DOHH2 (cell line): ENCODE measurements at regions not wholly inside any gene's neighbourhood (a gene's known extent, or its start where the extent isn't known, plus 50 kb on each side); places are given as distances from the start of the nearest gene placed in this dataset.

Experiments
- CTCF ChIP-seq: fragments of 200-600 bp; sonication (generic); IDR thresholded peaks from one replicate; pipeline ENCODE4 v1.5.1; 2014; ENCODE audit warnings: antibody characterized with exemption, mild to moderate bottlenecking, low read depth, low read length; ENCODE audit not compliant: poor library complexity, severe bottlenecking
- EZH2phosphoT487 ChIP-seq: fragments of 200-600 bp; sonication (generic); IDR thresholded peaks from 2 replicates; pipeline ENCODE4 v1.6.1; 2017; ENCODE audit warnings: borderline replicate concordance, mild to moderate bottlenecking, antibody characterized with exemption, low read length, moderate library complexity, mixed read lengths

DNA sequence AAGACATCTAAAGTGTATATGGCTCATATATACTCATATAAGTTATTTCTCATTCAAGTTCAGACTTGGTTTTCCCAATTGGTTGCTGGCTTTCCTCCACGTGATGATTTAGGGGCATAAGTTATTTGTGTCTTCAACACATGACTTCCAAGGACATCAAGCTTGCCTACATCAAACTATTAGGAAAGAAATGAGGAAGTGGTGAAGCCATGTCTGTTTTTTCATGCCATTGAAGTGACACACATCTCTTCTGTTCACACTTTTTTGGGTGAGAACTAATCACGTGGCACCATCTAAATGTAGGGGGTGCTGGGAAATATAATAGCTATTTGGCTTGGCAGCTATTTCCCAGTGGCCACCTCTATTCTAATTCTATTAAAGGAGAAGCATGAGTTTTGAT is 282.1 kb downstream of the OMA1 start:
- TF ChIP-seq CTCF: no peak
- TF ChIP-seq EZH2phosphoT487: no peak
